SK-N-SH (cell line): ENCODE measurements at regions not wholly inside any gene's neighbourhood (a gene's known extent, or its start where the extent isn't known, plus 50 kb on each side); places are given as distances from the start of the nearest gene placed in this dataset.

ENCODE experiments used
- CTCF ChIA-PET: fragments of 300-600, 350-600 bp; formaldehyde crosslinking; extraction: SDS; loops from one replicate; lab custom pipeline; 2021; lab: Yijun Ruan, JAX
- POLR2A ChIA-PET: fragments of 350-600 bp; sonication (Branson Sonifier 250); formaldehyde crosslinking; extraction: SDS; loops from one replicate; lab custom pipeline; 2020; ENCODE audit warnings: antibody characterized with exemption, inconsistent platforms; lab: Yijun Ruan, JAX
- DNase-seq: peaks from one replicate; pipeline ENCODE4 v3.0.0; 2012
- H2AFZ ChIP-seq: fragments of 200-600 bp; sonication (generic); 2 replicates; pipeline ENCODE4 v1.8.1; 2016; ENCODE audit warnings: antibody characterized with exemption, mild to moderate bottlenecking, low read depth
- H3F3A ChIP-seq: fragments of 200-600 bp; sonication (generic); replicated peaks from 2 replicates; pipeline ENCODE3; 2016; ENCODE audit warnings: antibody characterized with exemption, mild to moderate bottlenecking; ENCODE audit not compliant: insufficient read depth
- H3K27ac ChIP-seq, 2 experiments: fragments of 200-500 bp in 1 of 2; fragments of 200-600 bp in 1 of 2; sonication (Bioruptor generic) in 1 of 2; sonication (generic), shearing (Covaris generic) in 1 of 2; 2 replicates each; pipeline versions ENCODE4 v1.5.1 to v1.6.1; 2014 to 2016; ENCODE audit warnings: low read depth in 2 of 2, inconsistent platforms in 1 of 2, low read length in 1 of 2, mild to moderate bottlenecking in 1 of 2, mixed read lengths in 1 of 2
- H3K27me3 ChIP-seq: fragments of 200-600 bp; sonication (generic), shearing (Covaris generic); 2 replicates; pipeline ENCODE4 v1.6.1; 2016; ENCODE audit warnings: mixed run types; ENCODE audit not compliant: insufficient read depth
- H3K36me3 ChIP-seq, 2 experiments: fragments of 200-500 bp in 1 of 2; fragments of 200-600 bp in 1 of 2; sonication (Bioruptor generic) in 1 of 2; sonication (generic) in 1 of 2; replicated peaks in 1 of 2; 2 replicates each; pipeline versions ENCODE3 to v1.5.1; 2014 to 2016; ENCODE audit warnings: low read length in 1 of 2, mild to moderate bottlenecking in 1 of 2; ENCODE audit not compliant: insufficient read depth in 2 of 2, control insufficient read depth in 1 of 2
- H3K4me1 ChIP-seq, 2 experiments: fragments of 200-500 bp in 1 of 2; fragments of 200-600 bp in 1 of 2; sonication (Bioruptor generic) in 1 of 2; sonication (generic), shearing (Covaris generic) in 1 of 2; 2 replicates each; pipeline versions ENCODE4 v1.5.1 to v1.6.1; 2014 to 2016; ENCODE audit warnings: low read depth in 1 of 2, low read length in 1 of 2, mixed run types in 1 of 2; ENCODE audit not compliant: insufficient read depth in 2 of 2, control insufficient read depth in 1 of 2
- H3K4me2 ChIP-seq: fragments of 200-600 bp; sonication (generic), shearing (Covaris generic); 2 replicates; pipeline ENCODE4 v1.6.1; 2017; ENCODE audit warnings: mixed run types
- H3K4me3 ChIP-seq, 2 experiments: fragments of 200-500 bp in 1 of 2; fragments of 200-600 bp in 1 of 2; sonication (Bioruptor generic) in 1 of 2; sonication (generic), shearing (Covaris generic) in 1 of 2; 2 replicates each; pipeline versions ENCODE4 v1.5.1 to v1.8.1; 2014 to 2016; ENCODE audit warnings: low read depth in 2 of 2, inconsistent platforms in 1 of 2, low read length in 1 of 2, mild to moderate bottlenecking in 1 of 2, mixed read lengths in 1 of 2, moderate library complexity in 1 of 2
- H3K79me2 ChIP-seq: fragments of 200-600 bp; sonication (generic); 2 replicates; pipeline ENCODE4 v1.8.1; 2017; ENCODE audit warnings: mild to moderate bottlenecking; ENCODE audit not compliant: insufficient read depth
- H3K9ac ChIP-seq: fragments of 200-600 bp; sonication (generic); 2 replicates; pipeline ENCODE4 v1.6.1; 2017; ENCODE audit warnings: mixed run types
- H3K9me2 ChIP-seq: fragments of 200-600 bp; sonication (generic); 2 replicates; pipeline ENCODE4 v1.6.1; 2017; ENCODE audit warnings: mixed run types
- H3K9me3 ChIP-seq: fragments of 200-600 bp; sonication (generic); 2 replicates; pipeline ENCODE4 v1.6.1; 2017; ENCODE audit warnings: mixed run types, mild to moderate bottlenecking, moderate library complexity
- H4K20me1 ChIP-seq: fragments of 200-600 bp; sonication (generic); 2 replicates; pipeline ENCODE4 v1.6.1; 2017; ENCODE audit warnings: mild to moderate bottlenecking, mixed run types; ENCODE audit not compliant: insufficient read depth
- CHD2 ChIP-seq: fragments of 150-350 bp; IDR thresholded peaks from 2 replicates; pipeline ENCODE4 v1.6.1; 2018; ENCODE audit warnings: low read length; ENCODE audit not compliant: partially characterized antibody
- ELF1 ChIP-seq: IDR thresholded peaks from 2 replicates; pipeline ENCODE4 v1.4.0; 2012
- EP300 ChIP-seq, 2 experiments: IDR thresholded peaks; 2 replicates each; pipeline versions ENCODE4 v1.4.0 to v1.6.1; 2012; ENCODE audit warnings: borderline replicate concordance in 1 of 2, low read depth in 1 of 2, low read length in 1 of 2
- JUND ChIP-seq: IDR thresholded peaks from 2 replicates; pipeline ENCODE4 v1.4.0; 2012
- NRF1 ChIP-seq: IDR thresholded peaks from 2 replicates; pipeline ENCODE4 v1.6.1; 2012; ENCODE audit warnings: low read depth, mild to moderate bottlenecking, low read length
- POLR2AphosphoS5 ChIP-seq: IDR thresholded peaks from 2 replicates; pipeline ENCODE4 v1.6.1; 2012; ENCODE audit warnings: low read depth, low read length
- RAD21 ChIP-seq: IDR thresholded peaks from 2 replicates; pipeline ENCODE4 v1.6.1; 2012; ENCODE audit warnings: mild to moderate bottlenecking, low read length
- RFX5 ChIP-seq: IDR thresholded peaks from 2 replicates; pipeline ENCODE4 v1.6.1; 2012; ENCODE audit warnings: mild to moderate bottlenecking, improper control_type of control experiment, low read length
- SIN3A ChIP-seq: IDR thresholded peaks from 2 replicates; pipeline ENCODE4 v1.6.1; 2012; ENCODE audit warnings: low read depth, mild to moderate bottlenecking, low read length, moderate library complexity, borderline replicate concordance
- WGBS: methylation state at CpG from one replicate; pipeline ENCODE4 v1.1.6; 2017; ENCODE audit warnings: low lambda C conversion rate; 5-methylcytosine and 5-hydroxymethylcytosine counted together
- TF ChIP-seq, protein P1 (sequence below): fragments of 150-350 bp; IDR thresholded peaks from 2 replicates; pipeline ENCODE4 v1.6.1; 2017; ENCODE audit warnings: antibody characterized with exemption, low read length, low read depth, borderline replicate concordance
- TF ChIP-seq, protein P2 (sequence below): IDR thresholded peaks from 2 replicates; pipeline ENCODE4 v1.6.1; 2012; ENCODE audit warnings: mild to moderate bottlenecking, low read depth, low read length, moderate library complexity
- TF ChIP-seq, protein P3 (sequence below): fragments of 150-350 bp; IDR thresholded peaks from 2 replicates; pipeline ENCODE4 v1.6.1; 2016; ENCODE audit warnings: mild to moderate bottlenecking, low read depth, low read length
- TF ChIP-seq, protein P4 (sequence below): IDR thresholded peaks from 2 replicates; pipeline ENCODE4 v1.4.0; 2012; ENCODE audit warnings: low read depth, borderline replicate concordance

DNA sequence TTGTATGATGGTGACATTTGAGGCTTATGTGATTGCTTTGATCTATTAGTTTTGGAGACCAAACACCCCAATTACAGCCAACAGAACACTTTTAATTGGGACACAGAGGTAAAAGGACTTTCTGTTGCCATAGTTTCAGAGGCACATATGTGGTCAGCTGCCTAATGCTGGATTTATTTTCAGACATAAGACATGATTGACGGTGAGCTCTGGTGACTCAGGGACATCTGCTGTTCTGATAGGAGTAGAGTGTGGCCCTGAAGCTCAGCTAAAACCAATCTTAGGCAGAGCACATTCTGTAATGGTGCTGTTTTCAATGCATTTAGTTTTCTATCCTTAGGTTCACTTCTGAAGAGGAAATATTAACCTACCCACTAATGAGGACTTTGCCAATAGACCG lies 247.1 kb downstream of the UTP18 start:
- no peaks in the 10 kb centered on the region for H3F3A ChIP-seq
- H3K79me2 ChIP-seq, result no peaks in the 10 kb centered on the region
- H3K4me2 ChIP-seq, result no peak overlapping the region
- WGBS, result 10% methylated on average over 2 of the region's 2 CpGs
- H3K9me2 ChIP-seq, result no peaks in the 10 kb centered on the region
- H3K36me3 ChIP-seq, result no peaks in the 10 kb centered on the region
- H4K20me1 ChIP-seq, result no peaks in the 10 kb centered on the region
- H3K9me3 ChIP-seq, result no peaks in the 10 kb centered on the region
- DNase-seq, result no peak
- H2AFZ ChIP-seq, result no peak overlapping the region
- H3K4me1 ChIP-seq, result peaks cover 0 to 9% of the 10 kb centered on the region in 2 experiments; a peak in 2 of 4 replicates
- POLR2A ChIA-PET, result no interaction called here
- peak overlapping the region in 1 of 2 experiments; percentile 51; a peak in 2 of 4 replicates for H3K27ac ChIP-seq
- H3K9ac ChIP-seq, result no peak overlapping the region
- TF ChIP-seq, protein P1, sequence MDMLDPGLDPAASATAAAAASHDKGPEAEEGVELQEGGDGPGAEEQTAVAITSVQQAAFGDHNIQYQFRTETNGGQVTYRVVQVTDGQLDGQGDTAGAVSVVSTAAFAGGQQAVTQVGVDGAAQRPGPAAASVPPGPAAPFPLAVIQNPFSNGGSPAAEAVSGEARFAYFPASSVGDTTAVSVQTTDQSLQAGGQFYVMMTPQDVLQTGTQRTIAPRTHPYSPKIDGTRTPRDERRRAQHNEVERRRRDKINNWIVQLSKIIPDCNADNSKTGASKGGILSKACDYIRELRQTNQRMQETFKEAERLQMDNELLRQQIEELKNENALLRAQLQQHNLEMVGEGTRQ, result no peak
- TF ChIP-seq CHD2 (no peak), SIN3A (no peak), EP300 (IDR thresholded peaks at IDR 0.05; ENCODE audit: borderline replicate concordance in 1 of 2, low read depth in 1 of 2, low read length in 1 of 2) (peak in 1 of 2 experiments; percentile 73; a peak in 1 of 4 replicates)
- TF ChIP-seq, all 33 proteins: peak for 1
- Histone ChIP-seq H3K4me3 (no peak overlapping the region), H3K27me3 (no peaks in the 10 kb centered on the region)
- CTCF ChIA-PET, result interaction anchor here (0.7 to 3.0 kb wide), 5 partner anchors 9 to 257 kb away, joined by 3 to 8 read pairs (median 5); no protein-coding TSS in a partner anchor

DNA sequence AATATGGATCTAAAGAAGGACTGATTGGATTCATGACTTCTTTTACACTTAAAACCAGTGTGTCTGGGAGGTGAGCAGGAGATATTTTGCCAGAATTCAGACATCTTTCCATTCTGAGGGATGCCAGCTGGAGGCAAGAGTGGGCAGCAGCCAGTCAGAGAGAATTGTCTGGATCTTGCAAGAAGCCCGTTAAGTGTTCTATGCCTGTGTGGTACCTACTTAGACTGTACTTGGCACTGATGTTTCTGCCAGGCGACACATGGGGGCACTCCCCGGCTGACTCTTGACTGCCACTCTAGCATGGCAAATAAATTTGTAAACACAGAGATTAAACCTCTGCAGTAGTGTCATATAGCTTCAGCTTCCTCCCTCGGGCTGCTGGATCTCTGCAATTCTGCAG lies 247.7 kb downstream of the UTP18 start:
- no peak overlapping the region for H2AFZ ChIP-seq
- no peaks in the 10 kb centered on the region for H3K27me3 ChIP-seq
- H3F3A ChIP-seq, result no peaks in the 10 kb centered on the region
- H3K4me3 ChIP-seq, result no peak overlapping the region
- ChIA-PET CTCF (interaction anchor here (0.6 to 3.0 kb wide), 6 partner anchors 10 to 256 kb away, joined by 3 to 8 read pairs (median 6); no protein-coding TSS in a partner anchor), POLR2A (no interaction called here)
- peak overlapping the region in 1 of 2 experiments; percentile 51; a peak in 2 of 4 replicates for H3K27ac ChIP-seq
- peak; percentile 46; the same call in 1 of the 2 replicates for TF ChIP-seq RAD21
- TF ChIP-seq JUND, result no peak
- TF ChIP-seq, all 33 proteins: peak for 1
- no peak for DNase-seq
- Histone ChIP-seq H3K4me1 (peaks cover 0 to 9% of the 10 kb centered on the region in 2 experiments; a peak in 2 of 4 replicates), H3K4me2 (no peak overlapping the region), H3K36me3 (no peaks in the 10 kb centered on the region), H3K9me2 (no peaks in the 10 kb centered on the region), H3K9ac (no peak overlapping the region), H4K20me1 (no peaks in the 10 kb centered on the region), H3K79me2 (no peaks in the 10 kb centered on the region), H3K9me3 (no peaks in the 10 kb centered on the region)
- 17% methylated on average over 4 of the region's 4 CpGs for WGBS

DNA sequence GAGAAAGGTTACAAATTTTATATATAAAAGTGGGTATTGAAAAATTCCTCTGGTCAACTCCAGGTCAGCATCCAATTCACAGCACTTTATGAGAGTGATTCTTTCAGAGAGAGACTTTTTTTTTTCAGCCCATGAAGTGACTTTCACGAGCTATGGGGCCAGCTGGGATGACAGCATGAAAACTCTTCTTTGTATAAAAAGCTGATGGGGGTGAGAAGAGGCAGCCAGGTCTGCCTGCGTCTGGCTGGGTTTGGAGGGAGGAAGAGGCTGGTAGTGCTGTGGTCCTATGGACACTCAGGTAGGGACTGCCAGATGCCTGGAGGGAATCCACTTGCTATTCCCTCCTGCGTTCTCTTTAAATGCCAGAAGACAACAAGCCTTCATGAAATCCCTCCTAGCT lies 250.6 kb downstream of the UTP18 start:
- H3K4me1 ChIP-seq, result peaks cover 0 to 9% of the 10 kb centered on the region in 2 experiments; a peak in 2 of 4 replicates
- no peaks in the 10 kb centered on the region for H3F3A ChIP-seq
- no peaks in the 10 kb centered on the region for H3K36me3 ChIP-seq
- no peaks in the 10 kb centered on the region for H4K20me1 ChIP-seq
- no peak overlapping the region for H2AFZ ChIP-seq
- H3K4me2 ChIP-seq, result no peak overlapping the region
- peaks cover 3% of the 10 kb centered on the region; the same call in 1 of the 2 replicates for H3K9me3 ChIP-seq
- no peak overlapping the region for H3K4me3 ChIP-seq
- WGBS, result 17% methylated on average over 3 of the region's 3 CpGs
- no peaks in the 10 kb centered on the region for H3K27me3 ChIP-seq
- no peaks in the 10 kb centered on the region for H3K9me2 ChIP-seq
- no peak for DNase-seq
- no peaks in the 10 kb centered on the region for H3K79me2 ChIP-seq
- H3K9ac ChIP-seq, result no peak overlapping the region
- no peak overlapping the region for H3K27ac ChIP-seq
- POLR2A ChIA-PET, result interaction anchor here (0.6 kb wide), 1 partner anchor 95 kb away, joined by 3 read pairs; no protein-coding TSS in a partner anchor
- CTCF ChIA-PET, result interaction anchor here (0.9 to 1.2 kb wide), 3 partner anchors 11 to 212 kb away, joined by 3 to 4 read pairs (median 4); no protein-coding TSS in a partner anchor
- no peak for TF ChIP-seq RFX5
- TF ChIP-seq NRF1, result no peak
- TF ChIP-seq, protein P2, sequence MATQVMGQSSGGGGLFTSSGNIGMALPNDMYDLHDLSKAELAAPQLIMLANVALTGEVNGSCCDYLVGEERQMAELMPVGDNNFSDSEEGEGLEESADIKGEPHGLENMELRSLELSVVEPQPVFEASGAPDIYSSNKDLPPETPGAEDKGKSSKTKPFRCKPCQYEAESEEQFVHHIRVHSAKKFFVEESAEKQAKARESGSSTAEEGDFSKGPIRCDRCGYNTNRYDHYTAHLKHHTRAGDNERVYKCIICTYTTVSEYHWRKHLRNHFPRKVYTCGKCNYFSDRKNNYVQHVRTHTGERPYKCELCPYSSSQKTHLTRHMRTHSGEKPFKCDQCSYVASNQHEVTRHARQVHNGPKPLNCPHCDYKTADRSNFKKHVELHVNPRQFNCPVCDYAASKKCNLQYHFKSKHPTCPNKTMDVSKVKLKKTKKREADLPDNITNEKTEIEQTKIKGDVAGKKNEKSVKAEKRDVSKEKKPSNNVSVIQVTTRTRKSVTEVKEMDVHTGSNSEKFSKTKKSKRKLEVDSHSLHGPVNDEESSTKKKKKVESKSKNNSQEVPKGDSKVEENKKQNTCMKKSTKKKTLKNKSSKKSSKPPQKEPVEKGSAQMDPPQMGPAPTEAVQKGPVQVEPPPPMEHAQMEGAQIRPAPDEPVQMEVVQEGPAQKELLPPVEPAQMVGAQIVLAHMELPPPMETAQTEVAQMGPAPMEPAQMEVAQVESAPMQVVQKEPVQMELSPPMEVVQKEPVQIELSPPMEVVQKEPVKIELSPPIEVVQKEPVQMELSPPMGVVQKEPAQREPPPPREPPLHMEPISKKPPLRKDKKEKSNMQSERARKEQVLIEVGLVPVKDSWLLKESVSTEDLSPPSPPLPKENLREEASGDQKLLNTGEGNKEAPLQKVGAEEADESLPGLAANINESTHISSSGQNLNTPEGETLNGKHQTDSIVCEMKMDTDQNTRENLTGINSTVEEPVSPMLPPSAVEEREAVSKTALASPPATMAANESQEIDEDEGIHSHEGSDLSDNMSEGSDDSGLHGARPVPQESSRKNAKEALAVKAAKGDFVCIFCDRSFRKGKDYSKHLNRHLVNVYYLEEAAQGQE, result no peak
- TF ChIP-seq, protein P3, sequence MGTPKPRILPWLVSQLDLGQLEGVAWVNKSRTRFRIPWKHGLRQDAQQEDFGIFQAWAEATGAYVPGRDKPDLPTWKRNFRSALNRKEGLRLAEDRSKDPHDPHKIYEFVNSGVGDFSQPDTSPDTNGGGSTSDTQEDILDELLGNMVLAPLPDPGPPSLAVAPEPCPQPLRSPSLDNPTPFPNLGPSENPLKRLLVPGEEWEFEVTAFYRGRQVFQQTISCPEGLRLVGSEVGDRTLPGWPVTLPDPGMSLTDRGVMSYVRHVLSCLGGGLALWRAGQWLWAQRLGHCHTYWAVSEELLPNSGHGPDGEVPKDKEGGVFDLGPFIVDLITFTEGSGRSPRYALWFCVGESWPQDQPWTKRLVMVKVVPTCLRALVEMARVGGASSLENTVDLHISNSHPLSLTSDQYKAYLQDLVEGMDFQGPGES, result no peak
- no peak for TF ChIP-seq POLR2AphosphoS5
- no peak for TF ChIP-seq ELF1
- TF ChIP-seq, protein P4, sequence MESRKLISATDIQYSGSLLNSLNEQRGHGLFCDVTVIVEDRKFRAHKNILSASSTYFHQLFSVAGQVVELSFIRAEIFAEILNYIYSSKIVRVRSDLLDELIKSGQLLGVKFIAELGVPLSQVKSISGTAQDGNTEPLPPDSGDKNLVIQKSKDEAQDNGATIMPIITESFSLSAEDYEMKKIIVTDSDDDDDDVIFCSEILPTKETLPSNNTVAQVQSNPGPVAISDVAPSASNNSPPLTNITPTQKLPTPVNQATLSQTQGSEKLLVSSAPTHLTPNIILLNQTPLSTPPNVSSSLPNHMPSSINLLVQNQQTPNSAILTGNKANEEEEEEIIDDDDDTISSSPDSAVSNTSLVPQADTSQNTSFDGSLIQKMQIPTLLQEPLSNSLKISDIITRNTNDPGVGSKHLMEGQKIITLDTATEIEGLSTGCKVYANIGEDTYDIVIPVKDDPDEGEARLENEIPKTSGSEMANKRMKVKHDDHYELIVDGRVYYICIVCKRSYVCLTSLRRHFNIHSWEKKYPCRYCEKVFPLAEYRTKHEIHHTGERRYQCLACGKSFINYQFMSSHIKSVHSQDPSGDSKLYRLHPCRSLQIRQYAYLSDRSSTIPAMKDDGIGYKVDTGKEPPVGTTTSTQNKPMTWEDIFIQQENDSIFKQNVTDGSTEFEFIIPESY, result no peak
